GM13977 (cell line): ENCODE measurements at regions not wholly inside any gene's neighbourhood (a gene's known extent, or its start where the extent isn't known, plus 50 kb on each side); places are given as distances from the start of the nearest gene placed in this dataset.

Source experiments
- DNase-seq: peaks from one replicate; pipeline ENCODE4 v3.0.0; 2012; ENCODE audit warnings: low spot score
- CTCF ChIP-seq: IDR thresholded peaks from 2 replicates; pipeline ENCODE4 v1.5.1; 2012; ENCODE audit warnings: mild to moderate bottlenecking, control low read depth; ENCODE audit not compliant: insufficient read depth; ENCODE audit errors: extremely low read depth, missing control alignments
- in situ Hi-C: fragments of 300-500 bp; cut with MboI; formaldehyde crosslinking; loops from one replicate; pipeline ENCODE4 v1.12.0; 2022; ENCODE audit warnings: low sequenced_read_pairs, low pct_unique_long_range_greater_than_20kb, mixed read lengths, inconsistent platforms; ENCODE audit not compliant: unreplicated experiment

GRCh38 chr22:47446821-47447810 is 684.7 kb downstream of the TBC1D22A start:
- in situ Hi-C loops = no loop called here
- no peak for TF ChIP-seq CTCF
- DNase-seq = peak; percentile 5

- in situ Hi-C loops = no loop called here
- no peak for TF ChIP-seq CTCF
- peak; percentile 4 for DNase-seq
Measured at GRCh38 chr22:47446331-47446730, 683.9 kb downstream of the TBC1D22A start.

GRCh38 chr22:47445716-47446290 is 683.4 kb downstream of the TBC1D22A start:
- no peak for TF ChIP-seq CTCF
- no peak for DNase-seq
- in situ Hi-C loops = no loop called here

- TF ChIP-seq CTCF = no peak
- in situ Hi-C loops = no loop called here
- no peak for DNase-seq
Measured at GRCh38 chr22:47445212-47445611, 682.8 kb downstream of the TBC1D22A start.

GRCh38 chr22:47444746-47445065 is 682.3 kb downstream of the TBC1D22A start:
- no peak for TF ChIP-seq CTCF
- in situ Hi-C loops = no loop called here
- no peak for DNase-seq

GRCh38 chr22:47443836-47444745 is 681.6 kb downstream of the TBC1D22A start:
- DNase-seq = no peak
- in situ Hi-C loops = no loop called here

More at GRCh38 chr22:47443836-47444745, 681.6 kb downstream of the TBC1D22A start:
- TF ChIP-seq CTCF = no peak
